SU-DHL-6 (cell line): ENCODE measurements at regions not wholly inside any gene's neighbourhood (a gene's known extent, or its start where the extent isn't known, plus 50 kb on each side); places are given as distances from the start of the nearest gene placed in this dataset.

Experiments
- H2AFZ ChIP-seq: fragments of 200-600 bp; sonication (generic); 2 replicates; pipeline ENCODE4 v1.6.1; 2014; ENCODE audit warnings: low read depth, mild to moderate bottlenecking, moderate library complexity, mixed read lengths, antibody characterized with exemption, low read length; ENCODE audit not compliant: severe bottlenecking
- H3F3A ChIP-seq: fragments of 200-600 bp; shearing (Covaris generic); 2 replicates; pipeline ENCODE4 v1.6.0; 2016; ENCODE audit warnings: antibody characterized with exemption, mild to moderate bottlenecking; ENCODE audit not compliant: insufficient read depth
- H3K27ac ChIP-seq: fragments of 200-600 bp; sonication (generic); 2 replicates; pipeline ENCODE4 v1.5.1; 2016; ENCODE audit warnings: low read depth, mild to moderate bottlenecking, low read length, moderate library complexity, mixed read lengths
- H3K27me3 ChIP-seq: fragments of 200-600 bp; sonication (generic), shearing (Covaris generic); 2 replicates; pipeline ENCODE4 v1.6.0; 2014; ENCODE audit warnings: mild to moderate bottlenecking, low read length
- H3K36me3 ChIP-seq: fragments of 200-600 bp; sonication (generic); 2 replicates; pipeline ENCODE4 v1.6.1; 2014; ENCODE audit warnings: mild to moderate bottlenecking, low read length, mixed read lengths
- H3K4me2 ChIP-seq: fragments of 300-600, 200-600 bp; shearing (Covaris generic), sonication (generic); 2 replicates; pipeline ENCODE4 v1.6.0; 2014; ENCODE audit warnings: low read length, low read depth, mild to moderate bottlenecking; ENCODE audit not compliant: poor library complexity, severe bottlenecking
- H3K4me3 ChIP-seq: fragments of 200-600 bp; sonication (generic); 2 replicates; pipeline ENCODE4 v1.5.1; 2014; ENCODE audit warnings: antibody characterized with exemption, low read length, mild to moderate bottlenecking, mixed read lengths; ENCODE audit not compliant: insufficient read depth, poor library complexity, severe bottlenecking
- H3K79me2 ChIP-seq: fragments of 200-600 bp; sonication (generic); 2 replicates; pipeline ENCODE4 v1.6.1; 2014; ENCODE audit warnings: mild to moderate bottlenecking, low read length, moderate library complexity; ENCODE audit not compliant: insufficient read depth
- H3K9ac ChIP-seq: fragments of 200-600 bp; sonication (generic); 2 replicates; pipeline ENCODE4 v1.7.0; 2014; ENCODE audit warnings: mild to moderate bottlenecking, low read length
- H3K9me2 ChIP-seq: fragments of 200-600 bp; sonication (generic); replicated peaks from 2 replicates; pipeline ENCODE4 v1.6.1; 2014; ENCODE audit warnings: low read length; ENCODE audit not compliant: insufficient read depth
- H3K9me3 ChIP-seq: fragments of 200-600 bp; sonication (generic); 2 replicates; pipeline ENCODE4 v1.6.1; 2014; ENCODE audit warnings: low read length, mixed read lengths; ENCODE audit not compliant: insufficient read depth
- H4K20me1 ChIP-seq: fragments of 200-600 bp; sonication (generic); 2 replicates; pipeline ENCODE4 v1.6.1; 2014; ENCODE audit warnings: low read depth, mild to moderate bottlenecking, antibody characterized with exemption, low read length, moderate library complexity, mixed read lengths
- CTCF ChIP-seq: fragments of 200-600 bp; sonication (generic); IDR thresholded peaks from one replicate; pipeline ENCODE4 v1.5.1; 2017; ENCODE audit warnings: antibody characterized with exemption, mild to moderate bottlenecking, low read length, moderate library complexity; ENCODE audit not compliant: insufficient read depth, poor library complexity, severe bottlenecking
- EZH2phosphoT487 ChIP-seq: fragments of 200-600 bp; sonication (generic), shearing (Covaris generic); conservative IDR thresholded peaks from 2 replicates; pipeline ENCODE4 v1.6.1; 2018; ENCODE audit warnings: mild to moderate bottlenecking, antibody characterized with exemption, low read length, moderate library complexity, mixed read lengths

DNA sequence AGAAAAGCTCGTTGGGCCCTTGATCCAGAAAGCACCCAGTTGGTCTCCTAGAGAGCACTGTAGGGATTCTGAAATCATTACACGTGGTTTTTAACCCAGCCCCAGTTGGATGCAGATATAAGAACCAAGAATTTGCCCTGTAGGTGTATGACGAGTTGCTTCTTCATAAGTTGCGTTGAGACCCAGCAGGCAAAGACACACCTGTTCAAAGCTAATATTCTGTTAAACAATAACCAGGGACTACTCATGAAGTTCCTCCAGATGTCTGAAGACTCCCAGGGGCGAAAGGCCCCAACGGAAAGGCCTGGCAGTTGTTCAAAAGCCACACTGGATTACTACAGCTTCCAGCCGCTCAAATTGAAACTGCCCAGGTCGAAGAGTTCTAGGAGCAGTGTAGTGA, 88.6 kb upstream of the HNRNPU start:
- no peaks in the 10 kb centered on the region for H3K36me3 ChIP-seq
- no peak overlapping the region for H3K4me3 ChIP-seq
- H3K4me2 ChIP-seq, result no peak overlapping the region
- H3K9ac ChIP-seq, result no peak overlapping the region
- no peaks in the 10 kb centered on the region for H4K20me1 ChIP-seq
- H3K9me2 ChIP-seq, result no peaks in the 10 kb centered on the region
- no peaks in the 10 kb centered on the region for H3K9me3 ChIP-seq
- H3K27ac ChIP-seq, result no peak overlapping the region
- no peak for TF ChIP-seq CTCF
- no peak for TF ChIP-seq EZH2phosphoT487
- H3K27me3 ChIP-seq, result no peaks in the 10 kb centered on the region
- H3F3A ChIP-seq, result no peaks in the 10 kb centered on the region
- H3K79me2 ChIP-seq, result no peaks in the 10 kb centered on the region
- H2AFZ ChIP-seq, result no peak overlapping the region

- Histone ChIP-seq H3K79me2 (no peaks in the 10 kb centered on the region), H3K27ac (no peak overlapping the region), H3K36me3 (no peaks in the 10 kb centered on the region), H3K4me2 (no peak overlapping the region), H3K9ac (no peak overlapping the region), H2AFZ (no peak overlapping the region), H3K9me2 (no peaks in the 10 kb centered on the region), H3K4me3 (no peak overlapping the region), H4K20me1 (no peaks in the 10 kb centered on the region), H3K9me3 (no peaks in the 10 kb centered on the region), H3K27me3 (no peaks in the 10 kb centered on the region), H3F3A (no peaks in the 10 kb centered on the region)
- no peak for TF ChIP-seq EZH2phosphoT487
- TF ChIP-seq CTCF, result no peak
These were observed 88.1 kb upstream of the HNRNPU start for GRCh38 chr1:244952280-244952933.

GRCh38 chr1:244948416-244948815, 84.1 kb upstream of the HNRNPU start:
- TF ChIP-seq EZH2phosphoT487, result no peak
- no peak for TF ChIP-seq CTCF

More at GRCh38 chr1:244948416-244948815, 84.1 kb upstream of the HNRNPU start:
- H3K9ac ChIP-seq, result no peak overlapping the region
- H3K9me3 ChIP-seq, result no peaks in the 10 kb centered on the region
- no peaks in the 10 kb centered on the region for H4K20me1 ChIP-seq
- H3F3A ChIP-seq, result no peaks in the 10 kb centered on the region
- no peaks in the 10 kb centered on the region for H3K9me2 ChIP-seq
- no peak overlapping the region for H3K4me3 ChIP-seq
- H3K36me3 ChIP-seq, result no peaks in the 10 kb centered on the region
- no peaks in the 10 kb centered on the region for H3K79me2 ChIP-seq
- no peak overlapping the region for H2AFZ ChIP-seq
- H3K27ac ChIP-seq, result no peak overlapping the region
- H3K4me2 ChIP-seq, result no peak overlapping the region
- no peaks in the 10 kb centered on the region for H3K27me3 ChIP-seq
